Activated naive CD4-positive, alpha-beta T cell treated with Interleukin-2 at 50 U/mL for 16 hours (primary cell): ENCODE measurements at regions not wholly inside any gene's neighbourhood (a gene's known extent, or its start where the extent isn't known, plus 50 kb on each side); places are given as distances from the start of the nearest gene placed in this dataset.

Source experiments
- DNase-seq: peaks from one replicate; pipeline ENCODE4 v3.0.0-alpha.2; 2020

DNA sequence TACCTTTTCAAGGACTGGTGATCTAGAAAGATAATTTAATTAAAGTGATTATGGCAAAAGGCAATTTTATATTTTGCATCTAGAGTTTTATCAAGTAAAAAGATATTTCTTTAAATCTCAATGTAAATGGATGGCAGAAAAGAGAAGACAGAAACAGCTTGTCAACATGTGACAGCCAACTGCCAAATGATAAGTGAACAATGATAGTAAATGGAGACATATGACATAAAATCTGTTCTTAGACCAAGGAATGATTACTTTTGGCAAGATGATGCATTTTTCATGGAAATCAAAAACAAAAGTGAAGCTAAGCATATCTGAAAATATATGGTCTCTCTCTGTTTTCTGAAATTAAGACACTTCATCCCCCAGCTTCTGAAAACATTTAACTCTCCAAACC lies 1730.7 kb upstream of the FLRT2 start:
- no peak for DNase-seq

DNA sequence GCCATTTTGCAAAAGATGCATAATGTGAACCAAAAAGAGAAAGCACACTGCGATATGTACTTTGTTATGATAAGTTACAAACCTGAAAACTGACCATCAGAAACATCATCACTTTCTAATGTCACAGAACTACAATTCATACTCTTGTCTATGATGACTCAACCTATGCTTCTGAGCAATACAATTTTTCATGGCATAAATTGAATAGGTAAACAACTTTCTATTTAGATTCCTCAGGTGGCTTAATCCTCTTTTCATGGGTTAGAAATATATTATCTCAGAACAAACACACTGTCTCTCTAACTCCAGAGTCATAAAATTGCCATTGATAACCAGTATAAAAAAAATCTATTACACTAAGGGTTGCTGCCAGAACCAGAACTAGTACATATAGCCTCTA lies 1715.0 kb upstream of the FLRT2 start:
- DNase-seq, result no peak

DNA sequence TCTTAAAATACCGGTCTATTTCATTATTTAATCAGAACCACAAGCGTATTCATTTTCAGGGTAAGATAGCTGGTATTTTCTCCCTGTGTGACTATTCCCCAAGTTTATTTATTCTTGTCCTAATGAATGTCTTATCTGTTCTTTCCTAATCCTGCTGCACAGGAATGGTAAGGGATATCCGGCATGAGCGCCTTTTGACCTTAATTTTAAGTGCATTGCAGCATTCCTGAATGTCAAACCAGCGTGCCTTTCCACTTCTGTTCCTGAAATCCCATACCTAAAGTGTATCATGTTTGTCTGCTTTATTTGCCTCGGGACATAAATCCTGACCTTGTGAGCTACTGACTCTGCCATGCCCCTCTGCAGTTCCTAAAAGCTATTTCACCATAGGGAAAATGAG lies 1713.2 kb upstream of the FLRT2 start:
- no peak for DNase-seq

DNA sequence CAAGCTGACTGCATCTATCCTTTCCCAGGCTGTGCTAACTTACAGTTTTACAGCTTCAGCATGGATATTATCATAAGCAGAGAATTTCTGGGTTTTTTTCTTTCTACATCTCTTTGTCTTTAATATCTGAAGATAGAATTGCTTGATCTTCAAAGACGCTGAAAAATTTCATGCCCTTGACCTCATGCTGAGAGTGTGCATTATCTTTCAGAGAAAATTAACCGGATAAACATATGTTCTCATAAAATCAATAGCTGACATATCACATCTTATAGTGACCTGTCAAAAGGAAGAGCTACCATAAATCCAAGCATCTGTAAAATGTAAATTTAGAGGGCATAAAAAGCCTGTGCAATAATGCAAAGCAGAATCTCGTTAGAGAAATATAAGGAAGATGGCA lies 1704.1 kb upstream of the FLRT2 start:
- no peak for DNase-seq

DNA sequence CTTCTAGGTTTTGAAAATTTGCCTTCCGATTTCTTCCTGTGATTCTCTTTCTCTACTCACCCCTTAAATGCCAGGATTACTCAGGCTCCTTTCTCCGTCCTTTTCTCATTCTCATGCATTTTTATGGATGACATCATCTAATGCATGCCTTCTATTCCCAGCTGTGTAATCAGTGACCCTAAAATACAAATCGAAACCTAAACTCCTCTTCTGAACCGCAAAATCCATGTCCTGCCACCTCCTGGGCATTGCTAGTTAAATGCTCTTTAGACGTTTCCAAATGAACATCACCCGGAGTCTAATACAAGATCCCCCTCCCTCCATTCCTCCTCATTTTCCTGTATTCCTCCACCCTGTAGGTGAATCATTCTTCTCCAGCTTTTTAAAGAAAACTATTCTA lies 1703.1 kb upstream of the FLRT2 start:
- no peak for DNase-seq

DNA sequence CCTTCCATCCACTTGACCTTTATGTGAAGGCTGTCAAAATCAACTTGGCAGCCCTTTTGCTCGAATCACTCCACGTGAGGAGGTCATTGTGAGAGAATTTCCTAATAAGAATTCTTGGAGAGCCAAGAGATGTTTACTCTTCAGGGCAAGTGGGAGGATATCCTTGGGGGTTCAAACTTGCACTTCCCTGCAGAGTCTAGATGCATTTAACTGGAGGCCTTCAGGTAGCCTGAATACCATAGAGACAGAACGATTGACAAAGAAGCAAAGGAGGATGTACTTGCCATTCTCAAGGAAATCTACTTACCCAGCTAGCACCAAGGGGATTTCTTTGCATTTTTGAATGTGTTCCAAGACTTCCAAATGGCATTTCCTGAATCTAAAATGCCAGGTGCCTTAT lies 1702.6 kb upstream of the FLRT2 start:
- no peak for DNase-seq

DNA sequence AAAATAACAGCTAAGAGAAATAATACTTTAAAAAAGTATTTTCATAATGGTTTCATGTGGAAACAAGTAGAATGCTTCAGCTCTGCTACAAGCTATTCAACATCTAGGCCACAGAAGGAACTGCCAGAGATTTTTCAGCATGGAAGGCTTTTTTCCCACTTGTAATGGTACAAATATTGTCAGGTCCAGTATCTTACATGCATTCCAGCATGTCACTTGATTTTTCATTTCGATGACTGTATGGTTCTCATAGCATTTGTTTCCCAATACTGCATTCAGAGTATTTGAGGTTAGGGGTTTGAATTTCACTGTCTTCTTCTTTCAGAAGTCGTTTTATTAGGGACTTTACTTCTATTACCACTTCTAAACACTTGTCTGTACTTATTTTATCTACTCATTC lies 1701.5 kb upstream of the FLRT2 start:
- no peak for DNase-seq

DNA sequence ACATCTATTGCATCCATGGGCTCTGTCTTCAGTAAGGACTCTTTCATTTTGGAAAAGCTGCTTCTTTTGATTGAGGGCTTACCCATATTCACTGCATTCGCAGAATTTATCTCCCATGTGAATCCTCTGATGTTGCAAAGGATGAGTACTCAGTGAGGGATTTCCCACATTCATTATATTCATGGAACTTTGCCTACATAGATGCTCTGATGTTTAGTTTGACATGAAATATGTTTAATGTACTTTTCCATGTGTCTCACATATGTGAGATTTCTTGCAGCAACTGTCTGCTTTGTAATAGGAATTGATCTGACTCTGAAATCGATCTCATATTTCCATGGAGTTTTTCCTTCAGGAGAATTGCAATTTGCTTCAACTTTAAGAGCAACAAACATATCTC lies 1699.6 kb upstream of the FLRT2 start:
- DNase-seq, result no peak

DNA sequence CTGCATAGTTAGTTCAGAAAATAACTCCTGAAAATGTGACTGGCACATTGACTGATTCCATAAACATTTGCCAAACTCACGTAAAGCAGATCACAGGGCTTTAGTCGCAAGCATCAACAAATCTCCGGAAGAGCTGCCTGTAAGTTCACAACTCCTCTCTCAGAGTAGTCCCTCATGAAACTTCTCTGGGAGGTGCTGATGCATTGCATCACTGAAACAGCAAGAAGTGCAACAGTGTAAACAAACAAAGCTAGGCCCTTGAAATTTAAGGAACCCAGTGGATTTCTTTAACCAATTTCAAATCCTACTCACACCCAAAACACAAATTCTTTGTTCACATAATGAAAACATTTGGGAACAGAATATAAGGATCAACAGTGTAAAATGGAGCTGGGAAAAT lies 1691.7 kb upstream of the FLRT2 start:
- no peak for DNase-seq

DNA sequence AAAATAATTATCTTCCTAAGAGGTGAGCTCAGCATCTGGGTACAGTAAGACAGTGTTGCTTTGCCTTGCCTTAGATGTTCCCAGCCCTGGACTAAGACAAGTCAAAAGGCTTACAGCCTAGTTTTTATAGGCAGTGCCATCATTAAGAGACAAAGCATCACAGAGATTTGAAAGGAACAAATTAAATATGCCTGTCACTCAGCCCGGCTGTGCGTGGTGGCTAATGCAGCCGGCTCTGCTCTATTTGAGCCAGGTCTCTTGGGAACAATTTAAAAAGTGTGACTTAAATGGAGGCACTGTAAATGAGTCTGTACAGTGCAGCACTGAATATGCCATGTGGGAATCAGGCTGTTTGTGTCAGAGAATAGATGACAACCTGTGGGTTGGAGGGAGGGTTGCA lies 1687.4 kb upstream of the FLRT2 start:
- DNase-seq, result no peak

DNA sequence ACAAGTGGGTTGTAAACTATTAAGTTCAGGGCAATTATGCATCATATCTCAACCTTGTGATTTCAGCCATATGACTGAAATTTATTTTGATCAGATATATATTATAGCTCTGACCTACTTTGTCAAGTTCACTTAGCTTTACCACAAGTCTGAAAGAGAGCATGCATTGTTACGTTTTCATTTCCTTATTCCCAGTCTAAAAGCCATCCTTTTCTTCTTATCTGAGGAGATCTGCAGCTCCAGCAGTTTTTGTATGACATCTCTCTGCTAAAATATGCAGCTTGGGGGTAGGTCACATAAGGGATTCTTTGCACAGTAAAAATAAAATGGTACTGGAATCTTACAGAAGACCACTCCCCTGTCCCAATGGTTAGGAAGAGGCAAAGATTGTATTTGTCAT lies 1682.8 kb upstream of the FLRT2 start:
- no peak for DNase-seq

DNA sequence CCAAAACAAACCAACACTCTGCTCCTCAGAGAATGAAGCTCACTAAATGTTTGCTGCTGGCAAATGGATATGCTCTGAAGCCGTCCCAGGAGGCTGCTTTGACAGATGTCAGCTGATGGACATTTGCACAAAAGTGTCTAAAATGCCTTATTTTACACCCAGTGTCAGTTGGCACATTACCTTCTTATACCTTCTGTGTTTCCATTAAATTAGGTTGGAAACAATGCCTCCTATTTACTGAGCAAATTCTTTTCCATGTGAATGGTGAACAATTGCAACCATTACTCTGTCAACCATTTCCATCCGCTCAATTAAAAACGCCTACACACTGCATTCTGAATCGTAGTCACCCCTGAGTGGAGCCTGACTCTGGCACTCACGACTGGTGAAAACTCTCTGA lies 1679.9 kb upstream of the FLRT2 start:
- DNase-seq, result no peak

DNA sequence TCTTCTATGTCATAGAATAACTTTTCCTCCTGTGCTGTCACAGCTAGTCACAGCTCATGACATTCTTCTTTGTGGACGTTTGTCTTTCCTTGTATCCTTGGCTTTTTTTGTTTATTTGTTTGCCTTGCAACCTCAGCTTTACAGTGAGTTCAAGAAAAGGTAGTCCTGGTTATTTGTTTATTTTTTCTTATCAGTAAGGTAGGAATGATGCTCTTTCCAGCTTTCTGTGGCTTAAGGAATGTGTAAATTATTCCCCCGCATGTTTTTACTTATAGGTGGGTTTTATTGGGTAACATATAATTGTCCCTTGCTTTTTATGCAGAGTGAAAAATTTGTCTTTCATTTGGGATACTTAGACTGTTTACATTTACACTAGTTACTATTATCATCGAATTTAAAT lies 1673.6 kb upstream of the FLRT2 start:
- DNase-seq, result no peak

DNA sequence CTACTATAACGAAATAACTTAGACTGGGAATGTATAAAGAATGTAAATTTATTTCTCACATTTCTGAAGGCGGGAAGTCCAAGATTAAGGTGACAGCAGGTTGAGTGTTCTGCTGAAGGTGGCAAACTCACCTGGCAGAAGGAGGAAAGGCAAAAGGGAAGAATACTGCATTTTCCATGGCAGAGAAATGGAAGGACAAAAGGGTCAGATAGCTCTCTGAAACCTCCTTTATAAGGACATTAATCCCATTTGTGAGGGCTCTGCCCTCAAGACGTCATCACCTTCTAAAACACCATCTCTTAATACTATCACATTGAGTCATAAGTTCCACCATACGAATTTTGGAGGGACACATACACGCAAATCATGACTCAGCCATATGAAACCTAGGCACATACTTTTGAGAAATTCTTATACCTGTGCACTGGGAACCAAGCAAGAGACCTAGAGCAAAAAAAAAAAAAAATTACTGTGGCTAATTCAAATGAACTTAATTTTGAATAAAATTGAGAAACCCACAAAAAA lies 1669.3 kb upstream of the FLRT2 start:
- DNase-seq, result no peak

DNA sequence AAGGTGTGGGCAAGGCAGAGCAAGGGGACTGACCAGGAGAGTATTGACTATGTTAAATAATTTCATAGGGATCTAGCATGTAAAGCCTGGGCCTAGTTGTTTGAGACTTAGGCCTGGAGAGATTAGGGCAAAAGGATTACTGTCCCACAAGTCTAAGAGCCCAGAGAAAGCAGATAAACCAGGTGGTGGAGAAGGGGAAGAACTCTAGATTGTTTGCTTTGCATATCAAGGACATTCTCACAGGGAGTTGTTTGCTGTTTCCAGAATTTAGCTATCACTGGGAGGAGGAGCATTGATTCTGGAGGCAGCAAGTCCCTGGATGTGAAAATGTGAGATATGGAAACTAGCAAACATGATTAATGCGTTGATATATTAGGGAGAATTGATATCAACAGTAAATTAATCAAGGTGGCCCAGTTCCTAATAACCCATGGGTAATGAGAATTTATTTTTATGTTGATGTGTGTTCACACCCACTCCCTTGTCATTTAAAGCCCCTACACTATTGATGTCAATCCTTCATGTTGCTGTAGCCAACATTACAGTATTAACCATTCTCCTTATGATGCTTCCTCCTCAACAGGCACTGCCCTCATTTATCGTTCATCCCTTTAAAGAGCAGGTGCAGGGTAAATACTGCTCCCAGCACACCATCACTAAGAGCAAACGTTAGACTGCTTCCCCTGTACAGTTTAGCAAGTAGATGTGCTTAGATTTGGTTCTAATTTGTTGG lies 1666.7 kb upstream of the FLRT2 start:
- no peak for DNase-seq

DNA sequence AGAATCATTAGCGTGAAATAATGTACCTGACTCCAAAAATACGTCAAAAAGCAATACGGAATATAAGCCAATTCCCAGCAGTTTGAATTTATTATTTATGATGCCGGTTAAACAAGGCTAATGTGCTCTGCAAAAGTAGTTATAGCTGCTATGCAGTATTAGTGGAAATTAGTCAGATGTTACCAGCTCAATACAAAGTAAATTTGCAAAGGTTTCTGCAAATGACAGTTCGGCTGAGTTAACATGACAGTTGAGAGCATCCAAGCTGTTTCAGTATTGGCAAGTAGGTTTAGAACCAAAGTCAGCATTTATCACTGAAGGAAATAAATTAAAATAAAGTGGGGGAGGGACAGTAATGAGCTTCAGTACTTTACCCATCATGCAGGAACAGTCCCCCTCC lies 1665.8 kb upstream of the FLRT2 start:
- no peak for DNase-seq

DNA sequence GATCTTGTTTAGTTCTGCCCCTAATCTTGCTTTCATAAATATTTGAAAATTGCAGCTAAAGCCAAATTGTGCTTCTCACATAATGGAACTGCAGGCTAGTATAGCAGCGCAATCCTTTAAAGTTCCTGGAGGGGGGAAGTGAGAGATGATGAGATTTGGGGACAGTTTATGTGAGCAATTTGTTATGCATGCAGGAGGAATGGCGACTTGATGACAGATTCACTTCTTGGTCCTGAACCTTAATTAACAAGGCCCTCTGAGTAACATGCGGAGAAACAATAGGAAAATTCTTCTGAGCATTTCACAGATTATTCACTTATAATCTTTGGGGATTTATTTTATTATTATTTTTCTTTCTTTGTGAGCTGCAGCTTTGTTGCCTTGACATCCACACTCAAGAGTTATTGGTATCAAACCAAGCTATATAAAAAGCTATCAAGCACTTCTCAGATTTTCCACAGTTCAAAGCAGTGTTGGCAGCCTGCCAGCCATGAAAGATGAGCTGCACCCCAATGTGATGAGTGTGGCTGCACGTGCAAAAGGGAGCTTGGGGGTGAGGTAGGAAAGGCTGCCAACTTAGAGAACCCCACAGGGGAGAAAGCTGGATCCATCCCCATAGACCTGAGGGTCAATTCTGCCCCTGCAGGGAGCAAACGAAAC lies 1662.2 kb upstream of the FLRT2 start:
- DNase-seq, result no peak

DNA sequence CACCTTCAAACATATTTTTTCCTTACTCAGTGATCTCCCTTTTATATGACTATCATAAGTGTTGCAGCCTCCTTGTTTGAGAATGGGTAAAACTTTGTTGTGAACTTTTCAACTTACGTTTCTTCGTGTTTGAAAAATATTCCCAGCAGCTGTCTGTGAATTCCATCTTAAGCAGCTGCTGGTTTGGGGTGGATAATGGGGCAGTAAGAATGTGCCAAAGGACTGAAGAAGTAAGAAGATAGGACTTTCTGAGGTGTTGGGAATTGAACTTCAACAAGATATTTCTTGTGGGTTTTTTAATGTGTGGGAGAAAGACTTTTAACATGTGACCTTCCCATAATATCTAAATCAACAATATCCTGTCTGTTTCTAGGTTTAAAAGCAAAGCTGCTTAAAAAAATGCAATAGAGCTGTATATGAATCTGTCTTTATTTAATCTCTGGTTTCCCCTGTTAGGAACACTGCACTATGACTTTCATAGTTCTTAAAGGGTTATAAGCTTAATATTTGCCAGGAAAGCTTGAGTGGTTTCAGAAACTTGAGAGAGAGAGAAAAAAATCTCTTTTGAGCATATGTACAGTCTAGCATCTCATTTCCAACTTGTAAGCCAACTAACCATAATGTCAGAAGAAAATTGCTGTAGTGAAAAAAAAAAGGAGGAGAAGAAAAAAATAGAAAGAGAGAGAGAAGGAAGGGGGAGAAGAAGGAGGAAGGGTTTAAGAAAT lies 1659.2 kb upstream of the FLRT2 start:
- no peak for DNase-seq

DNA sequence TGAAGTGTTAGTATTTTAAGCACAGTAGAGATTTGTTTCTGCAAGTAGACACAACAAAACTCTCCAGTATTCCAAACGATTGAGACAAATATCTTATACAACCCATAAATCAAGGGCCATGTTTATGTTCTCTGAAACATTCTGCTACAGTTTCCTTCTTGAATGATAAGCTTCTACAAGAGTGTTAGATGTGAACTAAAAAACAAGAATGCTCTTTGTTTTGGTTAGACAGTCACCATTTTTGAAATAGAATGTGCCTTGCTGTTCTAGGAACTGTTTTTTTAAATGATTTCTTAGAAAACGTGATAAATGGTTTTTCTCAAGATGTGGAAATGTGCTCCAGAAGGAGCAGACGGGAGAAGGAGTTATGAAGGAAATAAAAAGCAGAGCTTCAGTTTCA lies 1656.3 kb upstream of the FLRT2 start:
- no peak for DNase-seq

DNA sequence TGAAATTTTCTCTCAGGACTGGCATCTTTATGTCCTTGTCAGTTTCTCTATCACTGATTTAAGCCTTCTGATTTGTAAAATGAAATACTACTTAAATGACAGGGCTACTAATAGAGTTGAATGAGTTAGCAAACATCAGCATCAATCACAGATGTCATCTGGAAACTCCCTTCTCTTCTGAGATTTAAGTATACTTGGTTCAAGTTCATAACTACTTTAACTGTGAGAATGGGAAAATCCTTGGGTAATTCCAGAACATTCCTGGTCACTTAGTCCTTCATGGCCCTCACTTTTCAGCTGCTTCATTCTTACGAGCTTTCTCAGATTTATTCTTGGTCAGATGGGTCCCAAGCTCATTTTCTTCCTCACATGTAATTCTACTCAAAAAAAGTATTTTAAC lies 1655.3 kb upstream of the FLRT2 start:
- DNase-seq, result no peak

DNA sequence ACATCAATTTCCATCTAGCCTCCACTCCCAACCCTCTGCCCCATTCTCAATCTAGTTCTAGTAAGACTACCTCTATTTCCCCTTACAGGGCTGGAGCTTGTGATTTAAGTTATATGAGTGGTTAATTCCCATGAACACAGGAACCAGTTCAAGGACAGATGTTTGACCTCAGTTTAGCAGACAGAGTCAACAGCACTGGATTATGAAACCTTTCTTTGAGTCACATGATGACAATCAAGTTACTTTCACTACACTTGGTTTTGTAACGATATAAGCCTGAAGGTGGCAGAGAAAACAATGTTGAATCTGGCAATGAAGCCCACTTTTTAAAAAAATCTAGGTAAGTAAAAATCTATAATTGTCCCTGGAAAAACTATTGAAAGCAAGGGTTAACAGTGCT lies 1646.2 kb upstream of the FLRT2 start:
- no peak for DNase-seq

DNA sequence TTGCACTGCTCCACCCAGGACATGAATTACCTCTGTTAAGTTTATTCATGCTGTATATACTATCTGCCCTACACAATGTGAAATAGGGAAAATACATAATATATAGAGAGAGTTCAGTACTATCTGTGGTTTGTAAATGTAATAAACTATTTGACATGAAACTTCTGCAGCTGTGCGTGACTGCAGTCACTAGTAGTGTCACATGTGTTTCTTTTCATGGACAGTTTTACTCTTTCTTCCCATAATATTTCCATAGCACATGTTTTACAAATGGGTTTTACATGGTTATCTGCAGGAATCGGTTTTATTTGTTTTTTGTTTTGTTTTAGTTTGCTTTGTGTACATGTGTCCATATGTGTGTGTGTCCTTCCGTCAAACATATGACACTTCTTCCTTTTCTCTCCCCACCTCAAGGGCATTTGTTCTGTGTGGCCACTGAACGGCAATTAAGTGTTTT lies 1644.1 kb upstream of the FLRT2 start:
- DNase-seq, result no peak

DNA sequence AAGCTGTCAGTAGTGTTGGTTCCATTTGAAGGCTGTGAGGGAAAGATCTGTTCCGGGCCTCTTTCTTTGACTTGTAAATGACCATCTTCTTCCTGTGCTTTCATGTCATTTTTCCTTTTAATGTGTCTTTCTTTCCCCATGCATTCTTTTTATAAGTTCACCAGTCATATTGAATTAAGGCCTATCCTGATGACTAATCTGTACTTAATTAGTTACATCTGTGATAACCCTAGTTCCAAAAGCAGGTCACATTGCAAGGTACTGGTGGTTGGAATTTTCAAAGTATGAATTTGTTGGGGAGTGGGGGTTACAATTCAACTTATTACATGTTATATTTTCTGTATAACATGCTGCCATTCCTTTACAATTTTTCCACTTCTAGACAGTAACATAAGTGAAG lies 1642.1 kb upstream of the FLRT2 start:
- no peak for DNase-seq

DNA sequence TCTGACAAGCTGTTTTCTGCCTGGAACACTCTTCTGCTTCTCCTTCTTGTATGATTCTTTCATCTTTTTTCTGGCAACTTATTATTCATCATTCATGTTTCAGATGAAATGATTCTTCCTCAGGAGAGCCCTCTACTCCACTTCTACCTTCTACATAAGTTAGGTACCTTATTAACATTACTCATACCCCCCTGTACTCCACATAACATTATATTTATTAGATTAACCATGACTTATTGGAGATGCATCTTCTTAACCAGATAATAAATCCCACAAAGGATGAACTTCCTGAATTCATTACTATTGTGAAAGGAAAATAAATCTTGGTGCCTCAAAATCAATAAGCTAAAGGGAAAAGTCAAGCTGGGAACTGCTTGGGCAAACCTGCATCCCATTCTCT lies 1636.5 kb upstream of the FLRT2 start:
- DNase-seq, result no peak
